Hepatocyte (in vitro differentiated cells): ENCODE measurements at regions not wholly inside any gene's neighbourhood (a gene's known extent, or its start where the extent isn't known, plus 50 kb on each side); places are given as distances from the start of the nearest gene placed in this dataset.

ENCODE experiments used
- CTCF ChIP-seq: fragments of 200-600 bp; sonication (generic); IDR thresholded peaks from 2 replicates; pipeline ENCODE4 v1.5.1; 2016; ENCODE audit warnings: antibody characterized with exemption, mild to moderate bottlenecking; ENCODE audit not compliant: poor library complexity
- EZH2 ChIP-seq: fragments of 200-600 bp; sonication (generic); IDR thresholded peaks from 2 replicates; pipeline ENCODE4 v1.6.1; 2016; ENCODE audit warnings: antibody characterized with exemption, mild to moderate bottlenecking, borderline replicate concordance

GRCh38 chr4:14321723-14322122 is 680.6 kb upstream of the CPEB2 start:
- TF ChIP-seq CTCF: no peak
- TF ChIP-seq EZH2: no peak
